H1 (cell line): ENCODE measurements at regions not wholly inside any gene's neighbourhood (a gene's known extent, or its start where the extent isn't known, plus 50 kb on each side); places are given as distances from the start of the nearest gene placed in this dataset.

Experiments
- CTCF ChIA-PET: fragments of 300-600 bp; sonication (Branson Sonifier 250); formaldehyde crosslinking; loops from one replicate; lab custom pipeline; 2021; ENCODE audit not compliant: partially characterized antibody; lab: Charles Lee
- POLR2A ChIA-PET: fragments of 300-600 bp; sonication (Branson Sonifier 250); formaldehyde crosslinking; loops from one replicate; lab custom pipeline; 2021; ENCODE audit warnings: inconsistent platforms; ENCODE audit not compliant: partially characterized antibody; lab: Charles Lee
- DNase-seq, 2 experiments: peaks; one replicate each; pipeline versions ENCODE4 v3.0.0 to v3.0.0-alpha.2; 2010 to 2022; ENCODE audit warnings: low spot score in 2 of 2, low read depth in 1 of 2, mixed read lengths in 1 of 2
- FAIRE-seq: peaks from 2 replicates; lab custom pipeline; 2011; peaks lifted over from hg19 to GRCh38; lab: Jason Lieb, UNC
- H2AFZ ChIP-seq: 2 replicates; pipeline ENCODE4 v1.8.1; 2012; ENCODE audit warnings: low read length, inconsistent platforms
- H2AK5ac ChIP-seq: 2 replicates; pipeline ENCODE4 v1.6.1; 2013; ENCODE audit warnings: low read depth, low read length
- H2BK120ac ChIP-seq: replicated peaks from 2 replicates; pipeline ENCODE3; 2013; ENCODE audit warnings: low read depth, low read length, inconsistent platforms
- H2BK12ac ChIP-seq: 2 replicates; pipeline ENCODE4 v1.6.1; 2013; ENCODE audit warnings: low read depth, low read length
- H2BK15ac ChIP-seq: 2 replicates; pipeline ENCODE4 v1.6.1; 2013; ENCODE audit warnings: low read length
- H2BK20ac ChIP-seq: 2 replicates; pipeline ENCODE4 v1.6.1; 2013; ENCODE audit warnings: low read length
- H2BK5ac ChIP-seq: 2 replicates; pipeline ENCODE4 v1.6.1; 2013; ENCODE audit warnings: low read depth, low read length
- H3K14ac ChIP-seq: 2 replicates; pipeline ENCODE4 v1.6.1; 2013; ENCODE audit warnings: inconsistent platforms; ENCODE audit not compliant: insufficient read length
- H3K18ac ChIP-seq: 2 replicates; pipeline ENCODE4 v1.6.1; 2013; ENCODE audit warnings: low read length; ENCODE audit errors: extremely low read depth
- H3K23ac ChIP-seq: 2 replicates; pipeline ENCODE4 v1.6.1; 2013; ENCODE audit warnings: inconsistent platforms; ENCODE audit not compliant: insufficient read length
- H3K23me2 ChIP-seq: 2 replicates; pipeline ENCODE4 v1.6.1; 2013; ENCODE audit warnings: low read depth, low read length
- H3K27ac ChIP-seq: 2 replicates; pipeline ENCODE4 v1.6.1; 2011; ENCODE audit warnings: low read depth, low read length, inconsistent platforms
- H3K27me3 ChIP-seq, 4 experiments: replicated peaks in 1 of 4; 1 replicate in 1 of 4; 2 replicates in 3 of 4; pipeline versions ENCODE4 v1.6.1 to v1.8.1; 2011 to 2013; ENCODE audit warnings: low read length in 3 of 4, mild to moderate bottlenecking in 3 of 4, inconsistent platforms in 2 of 4, mixed read lengths in 2 of 4, moderate library complexity in 1 of 4; ENCODE audit not compliant: control insufficient read depth in 3 of 4, insufficient read depth in 3 of 4; ENCODE audit errors: extremely low read depth in 1 of 4
- H3K36me3 ChIP-seq, 4 experiments: 2 replicates each; pipeline versions ENCODE4 v1.6.1 to v1.8.1; 2011 to 2013; ENCODE audit warnings: mild to moderate bottlenecking in 4 of 4, low read length in 3 of 4, moderate library complexity in 2 of 4, control low read depth in 1 of 4, inconsistent platforms in 1 of 4; ENCODE audit not compliant: insufficient read depth in 4 of 4, control insufficient read depth in 2 of 4
- H3K4ac ChIP-seq: replicated peaks from 2 replicates; pipeline ENCODE3; 2013; ENCODE audit warnings: low read length, low read depth, mixed read lengths, inconsistent platforms; ENCODE audit not compliant: insufficient read length
- H3K4me1 ChIP-seq, 4 experiments: replicated peaks in 1 of 4; 1 replicate in 1 of 4; 2 replicates in 3 of 4; pipeline versions ENCODE4 v1.6.1 to v1.8.1; 2011 to 2013; ENCODE audit warnings: low read length in 3 of 4, inconsistent platforms in 2 of 4, mixed read lengths in 1 of 4; ENCODE audit not compliant: insufficient read depth in 4 of 4, control insufficient read depth in 3 of 4
- H3K4me2 ChIP-seq, 2 experiments: 2 replicates each; pipeline versions ENCODE4 v1.6.1 to v1.8.1; 2011 to 2013; ENCODE audit warnings: low read depth in 2 of 2, low read length in 2 of 2, control low read depth in 1 of 2, inconsistent platforms in 1 of 2, mild to moderate bottlenecking in 1 of 2; ENCODE audit not compliant: insufficient read depth in 1 of 2
- H3K4me3 ChIP-seq, 4 experiments: fragments of 200-600, 300-600 bp in 1 of 4; sonication (generic), shearing (Covaris generic), sonication (Bioruptor Twin) in 1 of 4; 2 replicates each; pipeline versions ENCODE4 v1.5.1 to v1.8.1; 2011 to 2016; ENCODE audit warnings: low read length in 4 of 4, low read depth in 3 of 4, control low read depth in 2 of 4, inconsistent platforms in 2 of 4, mild to moderate bottlenecking in 2 of 4, mixed read lengths in 1 of 4, moderate library complexity in 1 of 4; ENCODE audit not compliant: insufficient read depth in 2 of 4; ENCODE audit errors: extremely low read depth in 1 of 4
- H3K56ac ChIP-seq: replicated peaks from 2 replicates; pipeline ENCODE3; 2013; ENCODE audit warnings: low read depth, mild to moderate bottlenecking, mixed read lengths, low read length, inconsistent platforms; ENCODE audit not compliant: insufficient read length
- H3K79me1 ChIP-seq: 2 replicates; pipeline ENCODE4 v1.6.1; 2013; ENCODE audit warnings: low read depth, low read length, control low read depth
- H3K79me2 ChIP-seq, 2 experiments: 2 replicates each; pipeline versions ENCODE4 v1.6.1 to v1.8.1; 2012 to 2013; ENCODE audit warnings: low read length in 2 of 2, mild to moderate bottlenecking in 2 of 2, inconsistent platforms in 1 of 2; ENCODE audit not compliant: insufficient read depth in 2 of 2, control insufficient read depth in 1 of 2
- H3K9ac ChIP-seq, 4 experiments: replicated peaks in 1 of 4; 1 replicate in 1 of 4; 2 replicates in 3 of 4; pipeline versions ENCODE4 v1.6.1 to v1.8.1; 2011 to 2013; ENCODE audit warnings: low read depth in 3 of 4, low read length in 3 of 4, control low read depth in 2 of 4, mild to moderate bottlenecking in 2 of 4, moderate library complexity in 2 of 4, inconsistent platforms in 1 of 4; ENCODE audit errors: extremely low read depth in 1 of 4
- H3K9me3 ChIP-seq, 2 experiments: 2 replicates each; pipeline versions ENCODE4 v1.6.1 to v1.8.1; 2012 to 2013; ENCODE audit warnings: mild to moderate bottlenecking in 2 of 2, moderate library complexity in 2 of 2, control low read depth in 1 of 2, inconsistent platforms in 1 of 2, low read depth in 1 of 2, low read length in 1 of 2, mixed read lengths in 1 of 2; ENCODE audit not compliant: insufficient read depth in 2 of 2
- H4K20me1 ChIP-seq, 2 experiments: replicated peaks in 1 of 2; 2 replicates each; pipeline versions ENCODE3 to v1.8.1; 2011 to 2013; ENCODE audit warnings: inconsistent platforms in 2 of 2, low read length in 2 of 2, mild to moderate bottlenecking in 1 of 2; ENCODE audit not compliant: insufficient read depth in 2 of 2, control insufficient read depth in 1 of 2
- H4K5ac ChIP-seq: 2 replicates; pipeline ENCODE4 v1.6.1; 2013; ENCODE audit warnings: low read length, low read depth, mixed read lengths, inconsistent platforms; ENCODE audit not compliant: insufficient read length
- H4K8ac ChIP-seq: 2 replicates; pipeline ENCODE4 v1.8.0; 2013; ENCODE audit warnings: mild to moderate bottlenecking, moderate library complexity, low read length, inconsistent platforms; ENCODE audit not compliant: insufficient read depth; ENCODE audit errors: extremely low read depth
- H4K91ac ChIP-seq: replicated peaks from 2 replicates; pipeline ENCODE3; 2013; ENCODE audit warnings: low read length, mixed read lengths, inconsistent platforms; ENCODE audit not compliant: insufficient read length
- GABPA ChIP-seq: IDR thresholded peaks from 2 replicates; pipeline ENCODE4 v1.6.1; 2011; ENCODE audit warnings: mild to moderate bottlenecking, low read length, moderate library complexity, borderline replicate concordance; ENCODE audit not compliant: insufficient read depth
- HDAC2 ChIP-seq, 2 experiments: fragments of 300-600 bp in 1 of 2; sonication (generic) in 1 of 2; IDR thresholded peaks; 2 replicates each; pipeline ENCODE4 v1.6.1; 2011 to 2012; ENCODE audit warnings: low read depth in 2 of 2, low read length in 2 of 2, mild to moderate bottlenecking in 2 of 2, moderate library complexity in 2 of 2, borderline replicate concordance in 1 of 2, inconsistent platforms in 1 of 2
- TCF12 ChIP-seq: IDR thresholded peaks from 2 replicates; pipeline ENCODE4 v1.6.1; 2011; ENCODE audit warnings: low read depth, mild to moderate bottlenecking, low read length
- WGBS, 2 experiments: shearing (Covaris generic) in 1 of 2; methylation state at CpG; one replicate each; pipeline versions ENCODE4 v1.1.6 to v1.1.7; 2013 to 2015; ENCODE audit warnings: low lambda C conversion rate in 2 of 2, mixed read lengths in 2 of 2, inconsistent platforms in 1 of 2, low coverage in 1 of 2, missing lambda C conversion rate in 1 of 2; ENCODE audit not compliant: insufficient replicate concordance in 2 of 2, insufficient coverage in 1 of 2, insufficient read length in 1 of 2; ENCODE audit errors: extremely low coverage in 1 of 2, missing lambda C conversion rate in 1 of 2; 5-methylcytosine and 5-hydroxymethylcytosine counted together

DNA sequence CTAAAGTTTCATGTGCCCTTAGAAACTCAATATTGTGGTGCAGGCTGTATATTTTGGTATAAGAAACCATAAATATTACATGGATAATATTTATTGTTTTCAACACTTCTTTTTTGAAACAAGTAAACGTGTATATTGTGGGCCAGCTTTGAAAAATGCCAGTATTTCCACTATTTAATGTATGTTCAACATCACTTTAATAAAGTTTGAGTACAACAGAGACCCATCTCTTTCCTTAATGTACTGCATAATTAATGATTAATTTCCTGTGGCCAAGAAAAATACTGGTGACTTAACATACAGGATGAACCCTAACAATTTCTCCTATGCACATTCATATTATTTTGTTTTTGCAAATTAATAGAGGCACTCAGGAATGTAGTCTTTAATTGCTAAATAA, 2891.5 kb downstream of the PCDH9 start:
- H3K4ac ChIP-seq = no peak overlapping the region
- TF ChIP-seq HDAC2 (IDR thresholded peaks at IDR 0.05; ENCODE audit: borderline replicate concordance in 1 of 2, low read depth in 2 of 2, low read length in 2 of 2) (no peak), TCF12 (no peak), GABPA (no peak)
- no peaks in the 10 kb centered on the region for H3K27me3 ChIP-seq
- ChIA-PET CTCF (no interaction called here), POLR2A (no interaction called here)
- H3K18ac ChIP-seq = no peak overlapping the region
- no peak overlapping the region for H2BK20ac ChIP-seq
- no peak overlapping the region for H3K23ac ChIP-seq
- H3K23me2 ChIP-seq = no peaks in the 10 kb centered on the region
- no peak overlapping the region for H3K56ac ChIP-seq
- H2AK5ac ChIP-seq = no peak overlapping the region
- H3K9me3 ChIP-seq = peaks cover 4 to 21% of the 10 kb centered on the region in 2 experiments; a peak in 3 of 4 replicates
- no peak overlapping the region for H4K91ac ChIP-seq
- no peak overlapping the region for H2BK15ac ChIP-seq
- H3K36me3 ChIP-seq = peaks cover 0 to 8% (median 0%) of the 10 kb centered on the region in 4 experiments; a peak in 1 of 8 replicates
- no peak overlapping the region for H2BK5ac ChIP-seq
- 58% methylated on average over 1 of the region's 1 CpG; no CpG with 5 or more reads in 1 of the 2 experiments for WGBS, 2 experiments
- H3K27ac ChIP-seq = no peak overlapping the region
- no peak overlapping the region for H4K5ac ChIP-seq
- FAIRE-seq (no peak), DNase-seq (no peak)
- no peak overlapping the region for H2BK12ac ChIP-seq
- no peaks in the 10 kb centered on the region for H4K20me1 ChIP-seq
- peaks cover 0 to 5% (median 0%) of the 10 kb centered on the region in 4 experiments; a peak in 1 of 7 replicates for H3K4me1 ChIP-seq
- no peaks in the 10 kb centered on the region for H3K79me2 ChIP-seq
- no peak overlapping the region for H2AFZ ChIP-seq
- no peak overlapping the region for H2BK120ac ChIP-seq
- H3K4me2 ChIP-seq = no peak overlapping the region
- H3K14ac ChIP-seq = no peak overlapping the region
- no peak overlapping the region for H3K9ac ChIP-seq
- H4K8ac ChIP-seq = no peak overlapping the region
- no peaks in the 10 kb centered on the region for H3K79me1 ChIP-seq
- H3K4me3 ChIP-seq = no peak overlapping the region
